Activated CD4-positive, alpha-beta T cell treated with anti-CD3 and anti-CD28 coated beads for 36 hours (primary cell): ENCODE measurements at regions not wholly inside any gene's neighbourhood (a gene's known extent, or its start where the extent isn't known, plus 50 kb on each side); places are given as distances from the start of the nearest gene placed in this dataset.
"Not testable (repeated sequence)": the region's sequence is repeated elsewhere in the genome, so short reads cannot be mapped to it uniquely, and the experiment has no call there.

Experiments
- ATAC-seq: fragments of 200-7000 bp; cut with Tn5 transposase; one replicate; pipeline ENCODE4 v1.10.0; 2021; ENCODE audit warnings: mild to moderate bottlenecking, moderate library complexity
- CTCF ChIA-PET: fragments of 350-600 bp; sonication (Branson Sonifier 250); formaldehyde crosslinking; loops from one replicate; lab custom pipeline; 2021; ENCODE audit warnings: antibody characterized with exemption; lab: Charles Lee
- POLR2A ChIA-PET: fragments of 350-600 bp; sonication (Branson Sonifier 250); formaldehyde crosslinking; loops from one replicate; lab custom pipeline; 2021; ENCODE audit warnings: antibody characterized with exemption, inconsistent platforms; lab: Charles Lee
- DNase-seq: peaks from one replicate; pipeline ENCODE4 v3.0.0-alpha.2; 2020
- H3K27ac Mint-ChIP-seq: one replicate; pipeline ENCODE4 v1.8.0; 2021; ENCODE audit warnings: mixed read lengths
- H3K27me3 Mint-ChIP-seq: one replicate; pipeline ENCODE4 v1.8.0; 2021; ENCODE audit warnings: mixed read lengths
- H3K36me3 Mint-ChIP-seq: one replicate; pipeline ENCODE4 v1.8.0; 2021; ENCODE audit warnings: low read depth, mixed read lengths
- H3K4me1 Mint-ChIP-seq: one replicate; pipeline ENCODE4 v1.8.0; 2021; ENCODE audit warnings: mixed read lengths
- H3K4me3 Mint-ChIP-seq: one replicate; pipeline ENCODE4 v1.8.0; 2021; ENCODE audit warnings: mild to moderate bottlenecking, moderate library complexity, mixed read lengths
- H3K9me3 Mint-ChIP-seq: one replicate; pipeline ENCODE4 v1.8.0; 2021; ENCODE audit warnings: low read depth, mixed read lengths
- intact Hi-C, 2 experiments: fragments of 100-400 bp; cut with DNase I in 1 of 2; cut with micrococcal nuclease in 1 of 2; formaldehyde crosslinking; loops; one replicate each; pipeline versions ENCODE4 v1.14.2 to v1.15.1; 2022 to 2024; cut with DNase I, micrococcal nuclease

GRCh38 chr18:8987241-8987640, 115.3 kb upstream of the NDUFV2 start:
- no peak for ATAC-seq
- ChIA-PET POLR2A (no interaction called here), CTCF (interaction anchor here (0.5 to 4.0 kb wide), 23 partner anchors 8 to 533 kb away, joined by 3 to 54 read pairs (median 4); no protein-coding TSS in a partner anchor)
- H3K27me3 Mint-ChIP-seq = peaks cover 11% of the 10 kb centered on the region
- H3K27ac Mint-ChIP-seq = no peak overlapping the region
- H3K4me3 Mint-ChIP-seq = no peak overlapping the region
- H3K9me3 Mint-ChIP-seq = no peaks in the 10 kb centered on the region
- no peak for DNase-seq
- intact Hi-C loops = loop anchor here in 1 of 2 experiments (10.0 kb wide), 1 partner anchor 502 kb away; no protein-coding TSS in a partner anchor
- no peaks in the 10 kb centered on the region for H3K36me3 Mint-ChIP-seq
- no peaks in the 10 kb centered on the region for H3K4me1 Mint-ChIP-seq

- Mint-ChIP-seq H3K27ac (no peak overlapping the region), H3K36me3 (no peaks in the 10 kb centered on the region), H3K9me3 (no peaks in the 10 kb centered on the region), H3K4me3 (no peak overlapping the region), H3K27me3 (peaks cover 13% of the 10 kb centered on the region), H3K4me1 (no peaks in the 10 kb centered on the region)
- ChIA-PET CTCF (interaction anchor here (0.6 to 4.0 kb wide), 29 partner anchors 8 to 797 kb away, joined by 3 to 54 read pairs (median 4); no protein-coding TSS in a partner anchor), POLR2A (no interaction called here)
- DNase-seq (peak; percentile 72), ATAC-seq (peak; percentile 87)
- intact Hi-C loops = loop anchor here (1.0 to 10.0 kb wide), 4 partner anchors 292 to 504 kb away; no protein-coding TSS in a partner anchor
Measured at GRCh38 chr18:8988260-8988871, 114.1 kb upstream of the NDUFV2 start.

- H3K9me3 Mint-ChIP-seq = no peaks in the 10 kb centered on the region
- POLR2A ChIA-PET = no interaction called here
- no peak for DNase-seq
- H3K27ac Mint-ChIP-seq = no peak overlapping the region
- peaks cover 14% of the 10 kb centered on the region for H3K27me3 Mint-ChIP-seq
- H3K4me3 Mint-ChIP-seq = no peak overlapping the region
- no peaks in the 10 kb centered on the region for H3K4me1 Mint-ChIP-seq
- ATAC-seq = no peak
- CTCF ChIA-PET = interaction anchor here (0.6 to 4.0 kb wide), 3 partner anchors 11 to 336 kb away, joined by 3 to 54 read pairs (median 13); no protein-coding TSS in a partner anchor
- intact Hi-C loops = loop anchor here (2.0 to 10.0 kb wide), 2 partner anchors 334 to 504 kb away; no protein-coding TSS in a partner anchor
- no peaks in the 10 kb centered on the region for H3K36me3 Mint-ChIP-seq
Measured at GRCh38 chr18:8989017-8989416, 113.5 kb upstream of the NDUFV2 start.

- H3K36me3 Mint-ChIP-seq = no peaks in the 10 kb centered on the region
- intact Hi-C loops = loop anchor here (2.0 to 10.0 kb wide), 2 partner anchors 335 to 505 kb away; no protein-coding TSS in a partner anchor
- no peak for ATAC-seq
- H3K9me3 Mint-ChIP-seq = no peaks in the 10 kb centered on the region
- no peak overlapping the region for H3K27ac Mint-ChIP-seq
- ChIA-PET CTCF (no interaction called here), POLR2A (no interaction called here)
- no peaks in the 10 kb centered on the region for H3K4me1 Mint-ChIP-seq
- DNase-seq = no peak
- peaks cover 14% of the 10 kb centered on the region for H3K27me3 Mint-ChIP-seq
- H3K4me3 Mint-ChIP-seq = no peak overlapping the region
Measured at GRCh38 chr18:8989855-8990254, 112.6 kb upstream of the NDUFV2 start.

GRCh38 chr18:8990276-8991031, 112.0 kb upstream of the NDUFV2 start:
- ATAC-seq (no peak), DNase-seq (no peak)
- Mint-ChIP-seq H3K4me1 (no peaks in the 10 kb centered on the region), H3K36me3 (no peaks in the 10 kb centered on the region), H3K4me3 (no peak overlapping the region), H3K27ac (no peak overlapping the region), H3K27me3 (peaks cover 14% of the 10 kb centered on the region), H3K9me3 (no peaks in the 10 kb centered on the region)
- intact Hi-C loops = no loop called here
- ChIA-PET CTCF (interaction anchor here (0.6 kb wide), 1 partner anchor 72 kb away, joined by 3 read pairs; no protein-coding TSS in a partner anchor), POLR2A (interaction anchor here (0.7 kb wide), 1 partner anchor 35 kb away, joined by 3 read pairs; no protein-coding TSS in a partner anchor)

- Mint-ChIP-seq H3K4me3 (no peak overlapping the region), H3K27ac (no peak overlapping the region), H3K27me3 (peaks cover 14% of the 10 kb centered on the region), H3K9me3 (no peaks in the 10 kb centered on the region), H3K36me3 (no peaks in the 10 kb centered on the region), H3K4me1 (no peaks in the 10 kb centered on the region)
- intact Hi-C loops = no loop called here
- ChIA-PET POLR2A (interaction anchor here (0.7 kb wide), 1 partner anchor 36 kb away, joined by 3 read pairs; no protein-coding TSS in a partner anchor), CTCF (interaction anchor here (0.7 kb wide), 2 partner anchors 32 to 274 kb away, joined by 3 to 5 read pairs; no protein-coding TSS in a partner anchor)
- no peak for DNase-seq
- ATAC-seq = no peak
Measured at GRCh38 chr18:8991155-8991554, 111.3 kb upstream of the NDUFV2 start.

GRCh38 chr18:8992500-8992899, 110.0 kb upstream of the NDUFV2 start:
- H3K4me1 Mint-ChIP-seq, H3K9me3 Mint-ChIP-seq, H3K36me3 Mint-ChIP-seq, DNase-seq, H3K27ac Mint-ChIP-seq, intact Hi-C loops, H3K4me3 Mint-ChIP-seq, POLR2A ChIA-PET, ATAC-seq: not testable (repeated sequence)
- CTCF ChIA-PET = interaction anchor here (0.6 to 1.7 kb wide), 2 partner anchors 192 to 296 kb away, joined by 4 to 7 read pairs; no protein-coding TSS in a partner anchor
- peaks cover 10% of the 10 kb centered on the region for H3K27me3 Mint-ChIP-seq

GRCh38 chr18:8994603-8995002, 107.9 kb upstream of the NDUFV2 start:
- H3K4me3 Mint-ChIP-seq = no peak overlapping the region
- CTCF ChIA-PET = interaction anchor here (1.1 to 1.2 kb wide), 2 partner anchors 12 to 298 kb away, joined by 3 to 5 read pairs; no protein-coding TSS in a partner anchor
- POLR2A ChIA-PET = no interaction called here
- H3K27ac Mint-ChIP-seq = no peak overlapping the region
- H3K9me3 Mint-ChIP-seq = no peaks in the 10 kb centered on the region
- intact Hi-C loops = no loop called here
- DNase-seq = no peak
- no peak for ATAC-seq
- no peaks in the 10 kb centered on the region for H3K4me1 Mint-ChIP-seq
- no peaks in the 10 kb centered on the region for H3K36me3 Mint-ChIP-seq
- H3K27me3 Mint-ChIP-seq = peaks cover 15% of the 10 kb centered on the region

- no peaks in the 10 kb centered on the region for H3K36me3 Mint-ChIP-seq
- H3K27ac Mint-ChIP-seq = no peak overlapping the region
- peaks cover 14% of the 10 kb centered on the region for H3K27me3 Mint-ChIP-seq
- no peaks in the 10 kb centered on the region for H3K4me1 Mint-ChIP-seq
- intact Hi-C loops = no loop called here
- ChIA-PET CTCF (interaction anchor here (1.1 to 1.2 kb wide), 2 partner anchors 13 to 298 kb away, joined by 3 to 5 read pairs; no protein-coding TSS in a partner anchor), POLR2A (no interaction called here)
- DNase-seq (no peak), ATAC-seq (no peak)
- no peaks in the 10 kb centered on the region for H3K9me3 Mint-ChIP-seq
- H3K4me3 Mint-ChIP-seq = no peak overlapping the region
Measured at GRCh38 chr18:8995096-8995495, 107.4 kb upstream of the NDUFV2 start.

- Mint-ChIP-seq H3K36me3 (no peaks in the 10 kb centered on the region), H3K27me3 (peaks cover 19% of the 10 kb centered on the region), H3K27ac (no peak overlapping the region), H3K9me3 (no peaks in the 10 kb centered on the region), H3K4me3 (no peak overlapping the region), H3K4me1 (no peaks in the 10 kb centered on the region)
- CTCF ChIA-PET = interaction anchor here (0.6 to 1.4 kb wide), 5 partner anchors 9 to 344 kb away, joined by 3 to 5 read pairs (median 3); no protein-coding TSS in a partner anchor
- POLR2A ChIA-PET = no interaction called here
- ATAC-seq = no peak
- no peak for DNase-seq
- intact Hi-C loops = no loop called here
Measured at GRCh38 chr18:8996771-8997432, 105.6 kb upstream of the NDUFV2 start.

- ATAC-seq = no peak
Measured at GRCh38 chr18:8997634-8998033, 104.9 kb upstream of the NDUFV2 start.

More at GRCh38 chr18:8997634-8998033, 104.9 kb upstream of the NDUFV2 start:
- Mint-ChIP-seq H3K36me3 (no peaks in the 10 kb centered on the region), H3K4me1 (no peaks in the 10 kb centered on the region), H3K9me3 (no peaks in the 10 kb centered on the region), H3K27ac (no peak overlapping the region), H3K4me3 (no peak overlapping the region), H3K27me3 (peaks cover 23% of the 10 kb centered on the region)
- ChIA-PET CTCF (interaction anchor here (0.6 to 0.8 kb wide), 2 partner anchors 301 to 345 kb away, joined by 3 to 4 read pairs; no protein-coding TSS in a partner anchor), POLR2A (interaction anchor here (0.6 kb wide), 1 partner anchor 75 kb away, joined by 3 read pairs; no protein-coding TSS in a partner anchor)
- intact Hi-C loops = no loop called here
- no peak for DNase-seq
